ENCODE measurements at regions not wholly inside any gene's neighbourhood (a gene's known extent, or its start where the extent isn't known, plus 50 kb on each side); places are given as distances from the start of the nearest gene placed in this dataset.

DNA sequence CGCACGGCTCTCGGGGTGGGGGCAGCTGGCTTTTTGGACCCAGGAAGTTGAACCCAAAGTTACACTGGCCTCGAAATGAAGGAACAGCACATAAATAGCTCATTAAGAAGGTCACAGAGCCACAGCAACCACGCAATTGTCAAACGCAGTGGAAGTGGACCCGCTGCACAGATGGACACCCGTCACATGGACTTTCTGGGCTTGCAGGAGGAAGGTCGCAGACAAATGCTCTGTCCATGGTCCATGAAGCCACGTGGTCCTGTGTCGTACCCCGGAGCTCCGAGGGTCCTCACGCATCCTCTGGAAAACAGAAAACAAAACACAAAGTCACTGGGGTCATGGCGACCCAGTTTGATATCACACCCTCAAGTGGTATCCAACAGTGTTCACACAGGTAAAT is 308.1 kb upstream of the SALL3 start:
- TF ChIP-seq, protein P1, sequence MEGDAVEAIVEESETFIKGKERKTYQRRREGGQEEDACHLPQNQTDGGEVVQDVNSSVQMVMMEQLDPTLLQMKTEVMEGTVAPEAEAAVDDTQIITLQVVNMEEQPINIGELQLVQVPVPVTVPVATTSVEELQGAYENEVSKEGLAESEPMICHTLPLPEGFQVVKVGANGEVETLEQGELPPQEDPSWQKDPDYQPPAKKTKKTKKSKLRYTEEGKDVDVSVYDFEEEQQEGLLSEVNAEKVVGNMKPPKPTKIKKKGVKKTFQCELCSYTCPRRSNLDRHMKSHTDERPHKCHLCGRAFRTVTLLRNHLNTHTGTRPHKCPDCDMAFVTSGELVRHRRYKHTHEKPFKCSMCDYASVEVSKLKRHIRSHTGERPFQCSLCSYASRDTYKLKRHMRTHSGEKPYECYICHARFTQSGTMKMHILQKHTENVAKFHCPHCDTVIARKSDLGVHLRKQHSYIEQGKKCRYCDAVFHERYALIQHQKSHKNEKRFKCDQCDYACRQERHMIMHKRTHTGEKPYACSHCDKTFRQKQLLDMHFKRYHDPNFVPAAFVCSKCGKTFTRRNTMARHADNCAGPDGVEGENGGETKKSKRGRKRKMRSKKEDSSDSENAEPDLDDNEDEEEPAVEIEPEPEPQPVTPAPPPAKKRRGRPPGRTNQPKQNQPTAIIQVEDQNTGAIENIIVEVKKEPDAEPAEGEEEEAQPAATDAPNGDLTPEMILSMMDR (IDR thresholded peaks at IDR 0.05; ENCODE audit: borderline replicate concordance, insufficient read depth, low read depth, low read length): no peak
- no peak overlapping the region for H3K4me3 ChIP-seq (ENCODE audit: low read depth, low read length)

DNA sequence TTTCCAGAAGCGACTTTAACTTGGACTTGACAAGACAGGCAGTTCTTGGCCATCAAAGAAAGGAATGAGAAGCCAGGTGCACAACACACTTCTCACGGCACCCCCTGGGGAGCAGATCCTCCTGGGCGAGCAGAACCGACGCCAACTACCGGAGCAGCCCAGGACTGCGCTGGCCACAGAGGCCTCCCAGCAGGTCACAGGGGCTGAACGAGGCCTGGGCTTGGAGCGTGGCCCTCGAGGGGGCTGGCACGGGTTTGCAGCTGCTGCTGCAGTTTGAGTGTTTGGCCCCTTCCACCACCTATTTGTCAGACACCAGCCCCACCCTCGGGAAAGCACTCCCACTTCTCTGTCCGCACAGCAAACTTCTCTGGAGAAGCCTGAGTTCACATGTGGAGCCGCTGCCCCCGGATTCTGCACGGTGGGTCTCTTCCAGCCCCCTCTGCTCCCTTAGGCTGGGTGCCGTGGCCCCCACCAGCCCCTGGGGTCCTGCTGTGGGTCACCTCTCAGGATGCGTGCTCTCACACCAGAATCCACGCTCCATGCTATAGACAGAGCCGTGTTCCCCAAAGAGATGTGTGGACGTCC is 306.7 kb upstream of the SALL3 start:
- TF ChIP-seq, protein P1 (IDR thresholded peaks at IDR 0.05; ENCODE audit: borderline replicate concordance, insufficient read depth, low read depth, low read length): no peak

DNA sequence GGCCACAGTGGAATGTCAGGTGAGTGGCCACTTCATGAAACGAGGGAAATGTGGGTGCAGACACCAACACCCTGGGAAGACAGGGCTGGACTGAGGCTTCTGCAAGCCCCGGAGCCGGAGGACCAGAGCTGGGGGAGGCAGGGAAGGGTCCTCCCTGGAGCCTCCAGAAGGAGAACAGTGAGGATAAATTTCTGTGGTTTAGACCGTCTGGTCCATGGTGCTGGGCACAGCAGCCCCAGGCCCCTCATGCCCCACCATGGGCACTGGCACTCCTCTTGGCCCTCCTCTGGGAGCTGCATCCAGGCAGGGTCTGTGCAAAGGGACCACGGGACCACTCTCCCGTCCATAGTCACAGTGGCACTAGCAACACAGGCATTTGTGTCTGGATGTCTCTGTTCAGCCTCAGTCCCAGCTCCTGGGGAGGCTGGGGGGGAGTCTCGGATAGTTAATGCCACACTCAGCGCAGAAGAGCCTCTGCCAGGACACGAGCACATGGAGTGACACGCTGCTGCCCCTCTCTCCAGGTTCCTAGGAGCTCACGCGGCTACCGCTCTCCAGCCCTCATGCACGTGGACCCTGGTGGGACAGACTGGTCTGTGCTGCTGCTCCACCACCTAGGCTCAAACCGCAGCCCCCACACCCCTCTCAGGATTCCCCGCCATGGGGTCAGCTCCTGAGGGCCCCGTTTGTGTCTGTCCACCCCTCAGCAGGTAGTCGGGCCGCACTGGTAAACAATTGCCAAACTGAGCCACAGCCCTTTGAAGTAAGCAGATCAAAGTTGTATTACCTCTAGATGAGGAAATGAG is 305.9 kb upstream of the SALL3 start:
- H3K4me3 ChIP-seq (ENCODE audit: low read depth, low read length): no peak overlapping the region

More for the DNA sequence above, 306.7 kb upstream of the SALL3 start:
- H3K4me3 ChIP-seq (ENCODE audit: low read depth, low read length): no peak overlapping the region

DNA sequence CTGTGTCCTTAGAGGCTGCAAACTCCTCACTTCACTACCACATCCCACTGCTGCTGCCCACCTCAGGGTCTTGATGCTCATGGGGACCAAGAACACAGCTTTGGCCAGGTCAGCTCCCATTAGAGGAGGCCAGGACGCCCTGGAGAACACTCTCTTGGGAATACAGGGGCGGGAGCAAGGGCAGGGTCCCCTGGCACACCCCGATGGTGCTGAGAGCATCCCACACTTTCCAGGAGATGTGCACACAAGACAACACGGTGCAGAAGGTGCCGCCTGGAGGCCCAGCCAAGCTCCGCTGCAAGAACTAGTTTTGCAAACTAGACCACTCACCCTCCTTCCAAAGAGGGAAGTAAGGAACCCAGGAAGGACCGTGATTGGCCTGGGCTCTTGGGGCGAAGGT is 304.4 kb upstream of the SALL3 start:
- no peak overlapping the region for H3K4me3 ChIP-seq (ENCODE audit: low read depth, low read length)
- TF ChIP-seq, protein P1 (IDR thresholded peaks at IDR 0.05; ENCODE audit: borderline replicate concordance, insufficient read depth, low read depth, low read length): no peak

More for the DNA sequence above, 305.9 kb upstream of the SALL3 start:
- TF ChIP-seq, protein P1 (IDR thresholded peaks at IDR 0.05; ENCODE audit: borderline replicate concordance, insufficient read depth, low read depth, low read length): no peak

DNA sequence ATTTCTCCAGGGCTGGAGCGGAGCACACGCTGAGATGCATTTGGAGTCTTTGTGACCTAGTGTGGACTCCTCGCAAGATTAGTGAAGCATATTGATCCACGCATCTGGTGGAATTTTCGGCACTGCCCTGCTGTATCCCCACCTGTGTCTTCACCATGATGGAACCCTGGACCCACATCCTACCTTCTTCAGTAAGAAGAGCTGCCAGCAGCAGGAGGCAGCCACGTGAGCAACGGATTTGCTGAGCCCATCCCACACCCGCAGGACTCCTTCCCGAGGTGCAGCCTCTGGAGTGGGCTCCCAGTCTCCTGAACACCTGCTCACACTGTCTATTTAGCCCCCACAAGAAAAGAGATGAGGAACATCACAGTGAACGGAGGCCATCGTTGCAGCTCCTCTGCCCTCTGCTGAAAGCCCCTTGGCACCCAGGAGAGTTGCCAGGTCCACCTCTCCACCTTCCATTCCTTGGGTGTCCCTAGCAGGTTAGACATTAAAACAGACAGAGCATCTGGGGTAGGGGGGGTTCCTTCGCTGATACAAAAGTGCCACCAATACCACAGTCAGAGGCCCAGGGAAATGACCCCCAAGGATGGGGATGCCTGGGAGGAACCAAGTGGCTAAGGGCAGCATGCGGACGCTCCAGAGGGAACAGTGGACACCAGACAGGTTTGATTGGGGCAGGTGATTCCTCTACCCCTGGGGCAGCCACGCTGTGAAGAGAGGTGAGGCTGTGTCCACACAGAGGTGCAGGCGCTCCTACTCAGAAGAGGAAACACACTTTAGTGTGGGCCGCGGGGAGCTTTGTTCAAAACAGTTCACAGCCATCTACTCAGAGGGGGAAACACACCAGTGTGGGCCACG is 302.8 kb upstream of the SALL3 start:
- TF ChIP-seq, protein P1 (IDR thresholded peaks at IDR 0.05; ENCODE audit: borderline replicate concordance, insufficient read depth, low read depth, low read length): no peak
- no peak overlapping the region for H3K4me3 ChIP-seq (ENCODE audit: low read depth, low read length)

DNA sequence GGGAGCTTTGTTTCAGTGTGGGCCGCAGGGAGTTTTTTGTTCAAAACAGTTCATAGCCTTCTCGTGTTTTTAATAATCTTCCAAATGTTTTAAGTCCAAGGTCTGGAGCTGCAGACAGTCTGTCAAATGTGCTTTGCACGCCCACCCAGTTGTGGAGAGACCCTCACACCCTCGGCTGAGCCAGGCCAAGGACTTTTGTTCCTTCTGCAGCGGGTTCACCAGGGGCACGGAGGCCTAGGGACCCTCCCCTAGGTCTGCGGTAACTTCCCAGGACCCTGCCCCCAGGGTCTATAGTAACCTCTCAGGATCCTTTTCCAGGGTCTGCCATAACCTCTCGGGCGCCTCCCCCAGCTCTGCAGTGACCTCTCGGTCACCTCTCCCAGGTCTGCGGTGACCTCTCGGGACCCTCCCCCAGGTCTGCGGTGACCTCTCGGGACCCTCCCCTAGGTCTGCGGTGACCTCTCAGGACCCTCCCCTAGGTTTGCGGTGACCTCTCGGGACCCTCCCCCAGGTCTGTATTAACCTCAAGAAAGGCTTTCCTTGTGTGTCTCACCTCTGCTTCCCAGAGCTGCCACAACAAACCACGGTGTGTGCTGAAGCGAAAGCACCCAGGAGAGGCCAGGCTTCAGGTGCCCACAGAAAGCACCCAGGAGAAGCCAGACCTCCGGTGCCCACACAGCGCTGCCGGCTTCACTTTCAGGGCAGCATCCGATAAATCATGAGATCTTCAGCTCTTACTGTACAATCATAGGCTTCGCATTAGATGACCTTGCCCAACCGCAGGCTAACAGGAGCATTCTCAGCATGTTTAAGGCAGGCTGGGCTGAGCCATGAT is 301.9 kb upstream of the SALL3 start:
- H3K4me3 ChIP-seq (ENCODE audit: low read depth, low read length): no peak overlapping the region
- TF ChIP-seq, protein P1 (IDR thresholded peaks at IDR 0.05; ENCODE audit: borderline replicate concordance, insufficient read depth, low read depth, low read length): no peak
